Liver (tissue), 3 donors: ENCODE measurements at regions not wholly inside any gene's neighbourhood (a gene's known extent, or its start where the extent isn't known, plus 50 kb on each side); places are given as distances from the start of the nearest gene placed in this dataset.

Source experiments
- CTCF ChIP-seq: fragments of 150-350 bp; IDR thresholded peaks from 2 replicates; pipeline ENCODE4 v1.5.1; 2017; ENCODE audit warnings: improper control_type of control experiment, low read depth, low read length; ENCODE audit not compliant: missing input control
- EGR1 ChIP-seq, 2 donors: IDR thresholded peaks; 2 replicates each; pipeline ENCODE4 v1.6.1; 2016 to 2018; ENCODE audit warnings: antibody characterized with exemption in 2 of 2, low read depth in 2 of 2
- FOXA1 ChIP-seq: IDR thresholded peaks from 2 replicates; pipeline ENCODE4 v1.6.1; 2016; ENCODE audit warnings: antibody characterized with exemption
- FOXA2 ChIP-seq: IDR thresholded peaks from 2 replicates; pipeline ENCODE4 v1.6.1; 2016; ENCODE audit warnings: antibody characterized with exemption
- GABPA ChIP-seq, 2 donors: IDR thresholded peaks in 1 of 2; conservative IDR thresholded peaks in 1 of 2; 2 replicates each; pipeline ENCODE4 v1.6.1; 2016; ENCODE audit warnings: antibody characterized with exemption in 2 of 2, mild to moderate bottlenecking in 1 of 2, moderate library complexity in 1 of 2
- RAD21 ChIP-seq, 2 donors: IDR thresholded peaks; 2 replicates each; pipeline ENCODE4 v1.6.1; 2016; ENCODE audit warnings: antibody characterized with exemption in 2 of 2, mild to moderate bottlenecking in 2 of 2
- REST ChIP-seq: IDR thresholded peaks from 2 replicates; pipeline ENCODE4 v1.6.1; 2016; ENCODE audit warnings: antibody characterized with exemption, mild to moderate bottlenecking
- SP1 ChIP-seq: IDR thresholded peaks from 2 replicates; pipeline ENCODE4 v1.6.1; 2018; ENCODE audit warnings: antibody characterized with exemption, mild to moderate bottlenecking
- TAF1 ChIP-seq: conservative IDR thresholded peaks from 2 replicates; pipeline ENCODE4 v1.6.1; 2016; ENCODE audit warnings: antibody characterized with exemption, mild to moderate bottlenecking
- YY1 ChIP-seq: IDR thresholded peaks from 2 replicates; pipeline ENCODE4 v1.6.1; 2016; ENCODE audit warnings: antibody characterized with exemption, mild to moderate bottlenecking
- ZBTB33 ChIP-seq: IDR thresholded peaks from 2 replicates; pipeline ENCODE4 v1.6.1; 2016; ENCODE audit warnings: antibody characterized with exemption
- TF ChIP-seq, protein P1 (sequence below): IDR thresholded peaks from 2 replicates; pipeline ENCODE4 v1.6.1; 2016; ENCODE audit warnings: antibody characterized with exemption
- TF ChIP-seq, protein P2 (sequence below): IDR thresholded peaks from 2 replicates; pipeline ENCODE4 v1.6.1; 2016; ENCODE audit warnings: antibody characterized with exemption
- donor health status: healthy.
- donor health status: healthy.

GRCh38 chr12:31815096-31815495, 86.3 kb upstream of the AMN1 start:
- TF ChIP-seq, protein P1, sequence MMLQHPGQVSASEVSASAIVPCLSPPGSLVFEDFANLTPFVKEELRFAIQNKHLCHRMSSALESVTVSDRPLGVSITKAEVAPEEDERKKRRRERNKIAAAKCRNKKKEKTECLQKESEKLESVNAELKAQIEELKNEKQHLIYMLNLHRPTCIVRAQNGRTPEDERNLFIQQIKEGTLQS, result no peak
- TF ChIP-seq CTCF, result no peak
- TF ChIP-seq YY1, result no peak
- no peak for TF ChIP-seq FOXA1
- TF ChIP-seq, protein P2, sequence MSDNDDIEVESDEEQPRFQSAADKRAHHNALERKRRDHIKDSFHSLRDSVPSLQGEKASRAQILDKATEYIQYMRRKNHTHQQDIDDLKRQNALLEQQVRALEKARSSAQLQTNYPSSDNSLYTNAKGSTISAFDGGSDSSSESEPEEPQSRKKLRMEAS, result no peak
- peak in 1 of 2 donors; percentile 9 for TF ChIP-seq RAD21 (IDR thresholded peaks at IDR 0.05)
- no peak for TF ChIP-seq REST
- no peak for TF ChIP-seq SP1
- TF ChIP-seq TAF1, result no peak
- TF ChIP-seq EGR1 (IDR thresholded peaks at IDR 0.05; ENCODE audit: low read depth in 2 of 2), result no peak
- no peak for TF ChIP-seq FOXA2
- no peak for TF ChIP-seq ZBTB33
- TF ChIP-seq GABPA (IDR thresholded peaks at IDR 0.05 in 1 of 2, conservative IDR thresholded peaks at IDR 0.05 in 1 of 2), result no peak
